ENCODE measurements at regions not wholly inside any gene's neighbourhood (a gene's known extent, or its start where the extent isn't known, plus 50 kb on each side); places are given as distances from the start of the nearest gene placed in this dataset.

- DNase-seq (no peak), ATAC-seq (no peak)
- Histone ChIP-seq H3K9me3 (no peaks in the 10 kb centered on the region), H3K4me1 (no peaks in the 10 kb centered on the region), H3K4me3 (no peak overlapping the region), H3K27ac (no peak overlapping the region), H3K27me3 (ENCODE audit: insufficient read depth in 3 of 3, low read length in 2 of 3) (peaks cover 0 to 6% (median 0%) of the 10 kb centered on the region in 3 donors), H3K36me3 (ENCODE audit: insufficient read depth in 1 of 2, low read depth in 1 of 2) (no peaks in the 10 kb centered on the region)
- 23 to 27% (median 24%) methylated on average over 19 of the region's 19 CpGs for WGBS, 3 donors
- no peak for TF ChIP-seq CTCF (IDR thresholded peaks at IDR 0.05)
- intact Hi-C loops (cut with DNase I): no loop called here
Observed at GRCh38 chr5:174189654-174190541, 144.4 kb downstream of the NSG2 start.

- Histone ChIP-seq H3K36me3 (ENCODE audit: insufficient read depth in 1 of 2, low read depth in 1 of 2) (no peaks in the 10 kb centered on the region), H3K4me3 (no peak overlapping the region), H3K4me1 (no peaks in the 10 kb centered on the region), H3K27ac (no peak overlapping the region), H3K27me3 (ENCODE audit: insufficient read depth in 3 of 3, low read length in 2 of 3) (peaks cover 0 to 6% (median 0%) of the 10 kb centered on the region in 3 donors), H3K9me3 (no peaks in the 10 kb centered on the region)
- 71 to 80% (median 76%) methylated on average over 4 of the region's 4 CpGs for WGBS, 3 donors
- no peak for TF ChIP-seq CTCF (IDR thresholded peaks at IDR 0.05)
- no peak for ATAC-seq
- intact Hi-C loops (cut with DNase I): no loop called here
- no peak for DNase-seq
Observed at GRCh38 chr5:174191076-174191475, 145.6 kb downstream of the NSG2 start.

- 66 to 72% (median 67%) methylated on average over 10 of the region's 10 CpGs for WGBS, 3 donors
- Histone ChIP-seq H3K4me3 (no peak overlapping the region), H3K9me3 (no peaks in the 10 kb centered on the region), H3K36me3 (ENCODE audit: insufficient read depth in 1 of 2, low read depth in 1 of 2) (no peaks in the 10 kb centered on the region), H3K27ac (no peak overlapping the region), H3K27me3 (ENCODE audit: insufficient read depth in 3 of 3, low read length in 2 of 3) (peaks cover 0 to 6% (median 0%) of the 10 kb centered on the region in 3 donors), H3K4me1 (no peaks in the 10 kb centered on the region)
- TF ChIP-seq CTCF (IDR thresholded peaks at IDR 0.05): no peak
- DNase-seq (no peak), ATAC-seq (no peak)
- intact Hi-C loops (cut with DNase I): no loop called here
Observed at GRCh38 chr5:174191850-174192655, 146.5 kb downstream of the NSG2 start.

- Histone ChIP-seq H3K4me1 (no peaks in the 10 kb centered on the region), H3K9me3 (no peaks in the 10 kb centered on the region), H3K36me3 (ENCODE audit: insufficient read depth in 1 of 2, low read depth in 1 of 2) (no peaks in the 10 kb centered on the region), H3K27ac (no peak overlapping the region), H3K4me3 (no peak overlapping the region), H3K27me3 (ENCODE audit: insufficient read depth in 3 of 3, low read length in 2 of 3) (peaks cover 0 to 6% (median 0%) of the 10 kb centered on the region in 3 donors)
- no peak for DNase-seq
- intact Hi-C loops (cut with DNase I): no loop called here
- no peak for TF ChIP-seq CTCF (IDR thresholded peaks at IDR 0.05)
- 83 to 88% (median 87%) methylated on average over 14 of the region's 14 CpGs for WGBS, 3 donors
- ATAC-seq: no peak
Observed at GRCh38 chr5:174192901-174193300, 147.4 kb downstream of the NSG2 start.

Measured in psoas muscle (tissue), 7 donors.